HG02610 (cell line): ENCODE measurements at regions not wholly inside any gene's neighbourhood (a gene's known extent, or its start where the extent isn't known, plus 50 kb on each side); places are given as distances from the start of the nearest gene placed in this dataset.

Source experiments
- ATAC-seq: cut with Tn5 transposase; IDR thresholded peaks from one replicate; pipeline ENCODE4 v1.9.1; 2021; ENCODE audit warnings: mild to moderate bottlenecking, moderate library complexity; ENCODE audit not compliant: unreplicated experiment

DNA sequence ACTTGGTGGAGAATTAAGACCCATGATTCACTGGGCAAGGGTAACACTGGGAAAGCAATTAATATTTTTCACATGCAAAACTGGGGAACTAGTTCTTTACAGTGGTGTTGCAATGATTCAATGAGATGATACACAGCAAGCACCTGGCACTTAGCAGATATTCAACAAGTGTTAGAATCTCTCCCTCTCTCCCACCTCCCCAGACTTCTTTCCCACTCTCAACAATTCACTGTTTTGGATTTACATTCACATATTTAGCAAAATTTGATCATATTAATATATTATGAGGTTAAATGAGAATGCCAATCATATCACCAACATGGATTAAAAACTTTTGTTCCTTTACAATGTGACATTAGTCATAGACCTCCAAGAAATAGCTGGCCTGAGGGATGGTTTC, 223.1 kb upstream of the GRIP1 start:
- ATAC-seq, result no peak

DNA sequence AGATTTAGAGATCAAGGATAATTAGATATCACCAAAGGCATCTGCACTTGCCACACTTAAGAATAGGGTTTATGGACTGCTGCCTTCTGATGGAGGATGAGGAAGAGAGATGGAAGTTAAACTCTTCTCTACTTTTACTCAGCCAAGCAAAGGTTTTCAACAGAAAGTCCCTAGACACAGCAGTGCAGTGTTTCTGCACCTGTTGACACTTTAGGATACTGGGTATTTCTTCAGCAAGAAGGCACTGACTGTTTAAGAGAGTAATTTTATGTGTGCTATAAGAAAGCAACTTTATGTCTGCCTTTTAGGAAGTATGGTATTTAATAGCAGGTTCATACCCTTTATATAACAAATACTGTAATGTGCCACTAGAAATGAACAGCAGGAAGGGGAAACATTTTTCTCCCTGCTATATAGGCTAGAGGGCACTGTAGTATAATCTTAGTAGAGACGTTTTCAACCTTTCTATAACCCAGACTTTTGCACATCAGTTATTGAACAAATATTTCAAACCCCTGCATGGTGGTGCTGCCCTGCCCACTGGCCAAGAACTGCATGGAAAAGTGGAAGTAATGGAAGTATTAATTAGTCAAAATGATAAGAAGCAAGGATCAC, 225.0 kb upstream of the GRIP1 start:
- ATAC-seq, result no peak

DNA sequence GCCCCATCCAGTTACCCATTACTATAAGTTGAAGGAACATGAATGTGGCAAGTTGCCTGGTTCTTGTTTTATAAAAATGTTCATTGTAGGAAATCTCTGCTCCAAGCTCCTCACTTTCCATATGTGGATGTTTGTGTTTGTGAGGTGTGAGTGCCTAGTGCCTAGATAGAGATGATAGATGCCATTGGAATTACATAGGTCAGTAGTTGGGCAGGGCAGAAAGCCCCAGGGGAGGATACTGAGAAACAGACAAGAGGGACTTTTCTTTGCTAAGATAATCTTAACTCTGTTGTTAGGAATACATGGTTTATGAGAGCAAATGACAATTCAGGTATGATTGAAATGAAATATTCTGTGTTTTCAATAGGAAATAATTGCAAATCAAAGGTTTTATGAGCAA, 226.3 kb upstream of the GRIP1 start:
- ATAC-seq, result no peak

DNA sequence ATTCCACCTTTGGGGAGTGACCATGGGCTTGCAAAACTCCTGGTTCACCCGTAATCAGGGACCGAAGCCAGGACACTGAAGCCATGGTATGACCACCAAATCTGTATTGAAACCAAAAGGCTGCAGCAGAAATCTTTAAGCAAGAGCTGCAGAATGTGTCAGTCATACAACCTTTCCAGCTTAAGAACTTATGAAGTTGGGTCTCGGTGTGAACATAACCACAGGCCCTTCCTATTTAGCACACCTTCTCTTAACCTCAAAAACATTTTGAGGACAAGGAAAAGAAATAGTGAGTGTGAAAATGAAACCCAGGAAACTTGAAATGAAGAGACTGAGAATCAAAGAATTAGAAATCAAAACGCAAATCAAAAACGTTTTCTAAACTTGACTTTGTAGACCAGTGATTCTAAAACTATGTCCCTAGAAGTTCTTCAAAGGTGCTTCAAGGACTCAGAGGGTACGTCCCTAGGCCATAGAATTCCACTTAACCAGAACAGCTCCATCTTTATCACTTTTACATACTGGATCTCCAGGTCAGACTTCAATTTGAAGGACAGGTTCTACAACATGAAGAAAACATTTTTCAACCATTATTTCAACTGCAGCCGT, 231.6 kb upstream of the GRIP1 start:
- no peak for ATAC-seq

DNA sequence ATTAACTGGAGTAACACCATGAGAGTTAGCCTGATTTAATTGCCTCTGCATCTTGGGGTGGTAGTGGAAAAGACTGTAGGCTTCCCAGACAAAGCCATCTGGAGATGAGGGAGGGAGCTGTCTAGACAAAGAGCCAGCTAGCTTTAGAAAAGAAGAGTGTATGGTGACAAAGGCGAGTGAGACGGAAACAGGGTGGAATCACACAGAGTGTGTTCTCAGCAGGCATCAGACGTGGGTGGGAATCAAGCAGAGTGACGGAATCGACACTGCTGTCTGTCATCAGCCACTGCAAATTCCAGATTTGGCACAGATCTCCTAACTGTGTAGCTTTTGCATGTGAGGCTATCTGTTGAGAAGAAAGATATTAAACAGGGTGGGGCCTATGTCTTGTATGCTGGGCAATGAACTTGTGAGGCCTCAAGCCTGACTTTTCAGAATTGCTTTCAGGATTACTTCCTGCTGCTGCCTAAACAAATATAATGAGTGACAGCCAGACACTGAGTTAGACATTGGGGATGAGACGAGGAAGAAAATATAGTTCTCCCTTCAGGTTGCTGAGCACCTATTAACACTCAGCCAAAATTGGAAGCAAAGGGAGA, 236.5 kb upstream of the GRIP1 start:
- no peak for ATAC-seq

DNA sequence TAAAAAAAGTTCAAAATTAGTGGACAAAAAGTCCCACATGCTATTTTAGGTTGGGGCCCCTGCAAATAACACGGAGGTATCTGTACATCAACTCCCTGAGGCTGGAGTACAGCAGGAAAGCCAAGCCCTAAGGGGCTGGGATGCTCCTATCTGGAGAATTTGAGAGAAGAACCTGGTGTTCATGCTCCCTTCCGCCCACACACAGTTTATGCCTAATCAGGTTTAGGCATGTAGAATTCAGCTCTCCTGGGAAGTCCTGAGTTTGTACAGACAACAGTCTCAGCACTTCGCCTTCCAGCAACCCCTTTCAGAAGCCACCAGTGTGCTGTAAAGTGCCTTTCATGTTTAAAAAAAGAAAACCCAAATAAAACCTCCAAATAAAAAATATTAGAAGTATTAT, 237.3 kb upstream of the GRIP1 start:
- ATAC-seq, result no peak

DNA sequence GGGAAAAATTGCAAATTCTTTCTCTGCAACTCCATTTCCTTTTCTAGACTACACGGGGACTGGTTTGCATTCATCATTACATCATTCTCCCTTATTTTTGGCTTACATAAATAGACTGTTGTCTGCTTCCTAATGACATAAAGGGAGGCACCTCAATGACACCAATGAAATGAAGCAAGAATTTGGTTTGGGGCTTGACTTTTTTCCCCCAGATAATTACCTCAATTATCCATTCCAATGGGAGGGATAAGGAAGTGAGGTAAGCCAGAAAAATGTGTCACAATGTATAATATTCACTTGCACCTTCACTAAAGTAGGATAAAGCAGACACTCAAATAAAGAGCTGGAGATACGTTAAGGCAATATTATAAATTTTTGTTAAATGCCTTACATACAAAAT, 240.6 kb upstream of the GRIP1 start:
- ATAC-seq, result no peak

DNA sequence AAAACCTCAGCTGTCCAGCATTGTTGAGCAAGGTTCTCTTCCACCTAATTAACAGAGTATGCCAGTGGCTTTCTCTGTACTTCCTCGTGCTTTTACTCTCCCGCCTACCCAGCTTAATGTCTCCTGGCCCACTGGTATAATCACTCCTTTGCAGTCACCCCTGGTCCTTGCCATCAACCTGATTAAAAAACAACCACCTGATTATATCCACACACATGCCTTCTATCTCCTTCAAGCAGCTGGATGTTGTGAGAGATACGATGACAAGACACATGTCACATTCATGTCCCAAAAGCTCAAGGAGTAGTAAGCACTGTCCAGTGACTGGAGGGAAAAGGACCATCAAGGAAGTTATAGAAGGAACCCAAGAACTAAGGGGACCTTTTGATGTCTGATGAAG, 241.3 kb upstream of the GRIP1 start:
- no peak for ATAC-seq

DNA sequence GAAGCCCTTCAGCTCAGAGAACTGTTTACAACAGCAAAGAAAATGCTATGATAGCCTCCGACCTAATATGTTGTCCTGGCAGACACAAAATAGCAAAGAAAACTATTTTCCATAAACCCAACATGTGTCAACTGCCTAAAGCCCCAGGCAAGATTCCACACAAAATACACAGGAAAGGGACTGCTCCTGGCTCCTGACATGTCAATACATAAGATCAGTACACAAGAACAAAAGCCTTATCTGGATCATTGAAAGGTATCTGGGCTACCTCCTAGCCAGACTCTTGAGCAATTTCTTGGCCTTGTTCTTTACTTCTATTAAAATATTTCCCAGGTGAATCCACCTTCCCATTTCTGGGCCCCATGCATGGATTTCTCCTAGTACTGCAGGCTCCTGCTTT, 242.3 kb upstream of the GRIP1 start:
- no peak for ATAC-seq

DNA sequence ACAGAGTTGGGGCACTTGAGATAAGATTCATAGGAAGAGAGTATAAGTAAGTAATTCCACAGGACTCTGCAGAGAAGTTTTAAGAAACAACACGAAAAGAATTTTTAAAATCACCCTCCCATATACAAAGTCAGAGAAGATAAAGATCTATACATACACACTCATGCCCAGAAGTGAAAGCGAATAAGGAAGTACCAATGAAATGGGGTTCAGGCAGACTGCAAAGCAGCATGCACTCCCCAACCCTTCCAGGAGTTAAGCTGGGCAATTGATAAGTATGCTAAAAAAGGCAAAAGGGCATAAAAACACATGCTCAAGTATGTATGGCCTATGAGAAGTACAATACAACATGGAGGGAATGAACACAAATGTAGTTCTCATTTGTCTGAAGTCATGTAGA, 246.2 kb upstream of the GRIP1 start:
- no peak for ATAC-seq

DNA sequence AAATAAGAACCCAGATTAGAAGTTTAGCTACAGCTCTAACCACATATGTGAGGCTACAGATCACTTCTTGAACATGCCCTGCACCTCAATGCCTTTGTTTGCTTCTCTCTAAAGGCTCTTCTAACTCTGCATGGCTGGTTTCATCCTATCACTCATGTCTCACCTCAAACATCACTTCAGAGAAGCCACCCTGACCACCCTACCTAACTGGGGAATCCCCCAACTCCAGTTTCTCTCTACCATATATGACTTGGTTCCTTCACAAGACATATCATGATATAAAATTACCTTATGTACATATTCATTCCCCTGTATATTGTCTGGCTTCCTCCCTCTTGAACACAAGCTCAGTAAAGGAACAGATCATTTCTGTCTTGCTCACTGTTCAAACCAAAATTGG, 250.2 kb upstream of the GRIP1 start:
- ATAC-seq, result peak; percentile 81

DNA sequence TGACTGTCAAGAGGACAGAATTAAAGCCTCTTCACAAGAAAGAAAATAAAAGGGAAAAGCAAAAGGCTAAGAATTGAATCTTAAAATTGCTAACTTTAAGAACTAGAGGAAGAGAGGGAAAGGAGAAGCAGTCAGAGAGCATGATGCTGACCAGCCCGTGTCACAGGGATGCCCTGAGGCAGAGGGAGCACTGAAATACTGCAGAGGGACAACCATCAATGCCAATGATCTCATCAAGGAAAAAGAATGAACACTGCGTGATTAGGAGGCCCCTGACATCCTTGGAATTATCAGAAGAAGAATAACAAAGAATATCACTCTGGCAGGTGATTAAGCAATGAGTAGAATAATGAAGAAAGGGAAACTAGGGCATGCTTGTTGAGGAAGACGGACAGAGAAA, 252.2 kb upstream of the GRIP1 start:
- no peak for ATAC-seq

DNA sequence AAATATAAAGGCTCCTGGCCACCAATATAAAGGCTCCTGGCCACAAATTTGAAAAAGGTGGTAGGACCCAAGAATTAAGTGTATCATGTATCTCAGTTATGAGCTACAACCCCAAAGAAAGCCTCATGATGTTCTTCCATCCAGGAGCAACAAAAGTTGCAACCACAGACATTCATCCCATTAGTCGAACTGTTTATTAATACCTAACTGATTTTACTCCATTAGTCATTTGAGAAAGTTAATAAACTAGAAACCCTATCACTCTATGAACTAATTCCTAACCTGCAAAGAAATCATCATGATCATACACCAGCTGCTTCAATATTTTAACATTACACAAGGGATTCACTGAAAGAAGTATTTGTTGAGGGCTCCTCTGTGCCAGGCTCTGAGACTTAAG, 253.2 kb upstream of the GRIP1 start:
- ATAC-seq, result no peak

DNA sequence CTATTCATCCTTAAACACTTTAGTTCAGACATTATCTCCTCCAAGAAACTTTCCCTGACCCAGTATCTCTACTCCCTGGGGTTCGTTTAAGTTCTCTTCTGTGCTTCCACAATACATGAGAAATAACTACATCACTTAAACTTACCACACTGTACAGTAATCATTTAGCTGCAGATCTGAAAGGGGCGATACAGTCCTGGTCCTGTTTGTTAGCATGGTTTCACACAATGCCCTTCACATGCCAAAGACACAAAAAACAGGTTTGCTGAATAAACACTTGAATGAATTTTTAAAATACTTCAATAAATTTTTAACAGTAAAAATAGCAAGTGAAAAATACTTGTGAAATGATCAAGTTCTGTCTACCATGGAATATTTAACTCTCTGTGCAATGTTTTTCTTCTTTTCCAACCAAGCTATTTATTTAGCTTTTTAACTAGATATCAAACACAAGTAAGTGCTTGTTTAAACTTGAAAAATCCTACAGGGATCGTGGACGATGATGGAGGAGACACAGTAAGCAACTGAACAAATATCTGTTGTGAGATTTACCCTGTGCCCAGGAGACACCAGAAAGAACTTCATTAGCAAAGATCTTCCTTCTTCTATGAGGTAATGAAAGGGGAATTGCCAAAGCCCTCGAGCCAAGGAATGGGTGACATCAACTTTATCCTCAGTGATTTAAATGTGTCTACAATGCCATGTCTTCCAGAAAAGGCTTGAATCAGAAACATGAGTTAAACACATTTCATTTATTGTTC, 255.6 kb upstream of the GRIP1 start:
- no peak for ATAC-seq

DNA sequence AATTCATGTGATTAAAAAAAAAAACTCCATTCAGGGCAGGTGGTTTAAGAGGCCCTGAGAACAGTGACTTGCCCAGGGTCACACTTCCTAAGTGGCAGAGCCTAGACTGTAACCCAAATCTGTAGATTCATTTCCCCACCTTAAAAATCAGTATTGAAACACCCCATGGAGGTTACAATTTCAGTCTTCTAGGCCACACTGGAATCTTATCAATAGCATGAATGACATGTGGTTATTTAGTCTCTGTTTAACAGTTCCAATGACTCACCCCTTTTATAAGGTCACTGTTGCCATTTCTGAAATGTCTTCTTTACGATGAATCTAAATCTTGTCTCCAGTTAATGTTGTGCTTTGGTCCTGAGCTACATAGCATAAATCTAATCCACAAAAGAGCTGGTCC, 262.3 kb upstream of the GRIP1 start:
- ATAC-seq, result no peak

DNA sequence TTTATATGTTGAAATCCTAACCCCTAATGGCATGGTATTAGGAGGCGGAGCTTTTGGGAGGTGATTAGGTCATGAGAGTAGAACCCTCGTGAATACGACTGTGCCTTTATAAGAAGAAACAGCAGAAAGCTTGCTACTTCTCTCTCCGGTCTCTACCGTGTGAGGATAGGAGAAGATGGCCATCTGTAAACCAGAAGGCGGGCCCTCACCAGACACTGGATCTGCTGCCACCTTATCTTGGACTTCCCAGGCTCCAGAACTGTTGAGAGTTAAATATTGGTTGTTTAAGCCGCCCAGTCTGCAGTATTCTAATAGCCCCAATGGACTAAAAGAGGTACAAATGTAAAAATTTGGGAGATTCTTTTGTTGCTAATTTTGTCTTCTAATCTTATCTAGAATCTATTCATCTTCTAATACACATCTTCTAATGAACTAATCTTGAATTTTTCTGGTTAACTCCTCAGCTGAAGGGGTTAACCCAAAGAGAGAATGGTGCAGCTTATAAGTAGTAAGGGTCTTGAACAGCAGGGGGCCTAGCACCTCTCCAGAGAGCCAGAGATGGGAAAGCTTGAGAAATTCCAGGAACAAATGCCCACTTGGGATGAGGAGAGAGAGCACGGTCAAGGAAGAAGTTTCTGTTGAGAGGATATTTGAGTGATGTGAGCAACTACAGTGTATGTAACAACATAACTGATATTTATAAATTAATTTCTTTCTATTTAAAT, 264.0 kb upstream of the GRIP1 start:
- no peak for ATAC-seq

DNA sequence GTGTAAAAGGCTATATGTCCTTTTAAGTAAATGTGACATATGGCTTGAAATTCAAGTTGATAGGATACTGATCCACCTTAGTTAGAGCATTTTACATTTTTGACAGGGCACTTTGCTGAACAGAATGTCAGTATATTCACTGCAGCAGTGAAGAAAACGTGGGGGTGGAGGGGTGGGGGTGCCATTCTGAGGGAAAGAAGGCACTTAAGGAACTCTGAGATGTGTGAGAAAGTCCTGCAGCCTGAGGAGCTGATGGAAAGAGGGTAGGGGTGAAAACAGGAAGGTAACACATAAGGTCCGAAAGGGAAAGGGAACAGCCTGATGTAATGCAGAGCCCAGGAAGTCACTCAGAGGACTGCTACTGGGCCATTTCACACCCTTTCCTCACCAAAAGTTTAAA, 265.5 kb upstream of the GRIP1 start:
- no peak for ATAC-seq

DNA sequence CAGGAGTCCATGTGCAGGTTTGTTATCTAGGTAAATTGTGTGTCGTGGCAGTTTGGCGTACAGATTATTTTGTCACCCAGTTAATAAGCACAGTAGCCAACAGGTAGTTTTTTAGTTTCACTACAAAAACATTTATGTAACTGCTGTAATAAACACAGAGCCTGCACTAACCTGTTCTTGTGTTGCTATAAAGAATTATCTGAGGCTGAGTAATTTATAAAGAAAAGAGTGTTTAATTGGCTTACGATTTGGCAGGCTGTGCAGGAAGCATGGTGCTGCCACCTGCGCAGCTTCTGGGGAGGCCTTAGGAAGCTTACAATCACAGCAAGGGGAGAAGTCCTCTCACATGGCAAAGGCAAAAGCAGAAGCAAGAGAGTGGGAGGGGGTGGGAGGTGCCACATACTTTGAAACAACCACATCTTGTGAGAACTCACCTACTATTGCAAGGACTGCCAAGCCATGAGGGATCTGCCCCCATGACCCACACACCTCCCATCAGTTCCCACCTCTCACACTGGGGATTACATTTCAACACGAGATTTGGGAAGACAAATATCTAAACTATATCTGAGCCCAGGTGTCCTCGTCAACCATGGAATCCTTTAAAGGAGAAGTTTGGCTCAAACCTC, 266.4 kb upstream of the GRIP1 start:
- ATAC-seq, result no peak

DNA sequence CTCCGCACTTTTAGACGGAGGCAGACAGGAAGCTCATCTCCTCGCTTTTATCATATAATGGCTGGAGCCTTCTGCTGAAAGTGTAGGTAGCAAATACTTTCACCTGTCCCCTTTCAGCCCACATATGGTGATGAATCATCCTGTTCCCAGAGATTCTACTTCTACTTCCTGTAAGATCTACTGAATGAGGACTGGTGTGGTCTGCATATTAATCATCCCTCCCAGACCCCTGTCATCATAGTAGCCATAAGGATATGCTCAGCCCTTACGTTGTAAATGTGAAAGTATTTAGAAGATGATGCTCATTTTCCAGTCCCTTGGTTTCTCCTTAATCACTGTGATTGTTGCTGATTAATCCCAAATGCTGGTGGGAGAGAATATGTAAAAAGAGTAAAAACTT, 268.2 kb upstream of the GRIP1 start:
- ATAC-seq, result no peak

DNA sequence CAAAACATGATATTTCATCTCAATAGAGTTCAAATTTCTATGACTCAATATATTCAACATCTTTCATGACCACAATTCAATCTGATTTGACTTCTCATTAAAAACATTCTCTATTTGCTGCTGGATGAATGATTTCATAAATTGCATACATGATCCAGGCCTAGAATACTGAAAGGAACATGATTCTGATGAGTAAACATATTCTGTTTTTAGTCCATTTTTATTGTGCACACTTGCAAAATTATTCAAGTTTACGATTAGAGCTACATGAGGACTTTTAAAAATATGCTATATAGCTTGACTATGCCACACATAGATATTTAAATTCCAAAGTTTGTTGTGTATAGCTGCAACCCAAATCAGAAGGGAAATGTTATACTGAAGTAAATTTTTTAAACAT, 273.8 kb upstream of the GRIP1 start:
- no peak for ATAC-seq

DNA sequence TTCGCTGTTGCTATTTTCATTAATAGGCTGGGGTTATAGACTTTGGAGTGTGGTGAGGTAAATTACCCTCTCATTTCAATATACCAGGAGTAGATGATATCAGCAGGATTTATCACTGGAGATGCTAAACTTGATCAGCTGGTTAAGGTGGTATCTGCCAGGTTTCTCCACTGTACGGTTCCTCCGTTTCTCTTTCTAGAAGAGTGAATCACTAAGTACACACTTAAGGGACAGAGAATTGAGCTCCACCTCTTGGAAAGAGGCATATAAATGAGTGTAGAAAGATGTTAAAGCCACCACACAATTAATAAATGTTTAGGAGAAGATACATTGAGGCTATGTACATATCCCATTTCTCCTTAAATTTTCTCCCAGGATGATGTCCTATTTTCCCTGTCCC, 277.4 kb upstream of the GRIP1 start:
- no peak for ATAC-seq
